GM20431 (cell line): ENCODE measurements at regions not wholly inside any gene's neighbourhood (a gene's known extent, or its start where the extent isn't known, plus 50 kb on each side); places are given as distances from the start of the nearest gene placed in this dataset.
"Not testable (repeated sequence)": the region's sequence is repeated elsewhere in the genome, so short reads cannot be mapped to it uniquely, and the experiment has no call there.

Source experiments
- in situ Hi-C: fragments of 300-500 bp; cut with MseI, MboI; formaldehyde crosslinking; loops from one replicate; pipeline ENCODE4 v1.15.0; 2020; ENCODE audit warnings: low sequenced_read_pairs; ENCODE audit not compliant: unreplicated experiment

- in situ Hi-C loops = no loop called here
Observed at GRCh38 chr15:87755226-87755625, 501.3 kb downstream of the NTRK3 start.

- in situ Hi-C loops = no loop called here
Observed at GRCh38 chr15:87753539-87753938, 503.0 kb downstream of the NTRK3 start.

GRCh38 chr15:87752250-87752951 lies 504.1 kb downstream of the NTRK3 start:
- in situ Hi-C loops = no loop called here

- in situ Hi-C loops = no loop called here
Observed at GRCh38 chr15:87748483-87748882, 508.1 kb downstream of the NTRK3 start.

- in situ Hi-C loops = no loop called here
Observed at GRCh38 chr15:87747087-87747486, 509.5 kb downstream of the NTRK3 start.

- in situ Hi-C loops = no loop called here
Observed at GRCh38 chr15:87746333-87746732, 510.2 kb downstream of the NTRK3 start.

- in situ Hi-C loops = no loop called here
Observed at GRCh38 chr15:87744815-87745214, 511.7 kb downstream of the NTRK3 start.

GRCh38 chr15:87743562-87743961 lies 513.0 kb downstream of the NTRK3 start:
- in situ Hi-C loops = no loop called here

- in situ Hi-C loops = no loop called here
Observed at GRCh38 chr15:87741350-87741749, 515.2 kb downstream of the NTRK3 start.

- in situ Hi-C loops = no loop called here
Observed at GRCh38 chr15:87740655-87741344, 515.7 kb downstream of the NTRK3 start.

GRCh38 chr15:87739866-87740265 lies 516.7 kb downstream of the NTRK3 start:
- in situ Hi-C loops = no loop called here

GRCh38 chr15:87739081-87739480 lies 517.5 kb downstream of the NTRK3 start:
- in situ Hi-C loops = no loop called here

GRCh38 chr15:87737460-87737859 lies 519.1 kb downstream of the NTRK3 start:
- in situ Hi-C loops = not testable (repeated sequence)

- in situ Hi-C loops = no loop called here
Observed at GRCh38 chr15:87736891-87737389, 519.6 kb downstream of the NTRK3 start.

- in situ Hi-C loops = no loop called here
Observed at GRCh38 chr15:87736401-87736800, 520.1 kb downstream of the NTRK3 start.

- in situ Hi-C loops = no loop called here
Observed at GRCh38 chr15:87735522-87735921, 521.0 kb downstream of the NTRK3 start.

GRCh38 chr15:87734571-87735373 lies 521.8 kb downstream of the NTRK3 start:
- in situ Hi-C loops = no loop called here

- in situ Hi-C loops = no loop called here
Observed at GRCh38 chr15:87733977-87734376, 522.6 kb downstream of the NTRK3 start.

GRCh38 chr15:87733541-87733941 lies 523.0 kb downstream of the NTRK3 start:
- in situ Hi-C loops = no loop called here

- in situ Hi-C loops = no loop called here
Observed at GRCh38 chr15:87732976-87733375, 523.6 kb downstream of the NTRK3 start.

GRCh38 chr15:87731630-87732029 lies 524.9 kb downstream of the NTRK3 start:
- in situ Hi-C loops = no loop called here
